ENCODE measurements at regions not wholly inside any gene's neighbourhood (a gene's known extent, or its start where the extent isn't known, plus 50 kb on each side); places are given as distances from the start of the nearest gene placed in this dataset. TPM values are rescaled to one million over a fixed set of nuclear protein-coding genes. Genes with fewer than 3 reads are reported as not detected.

Small RNA genes in the stretch of these regions (small RNA-seq; reads per million reads assigned to genes)
- gene MRPL57P8: not detected

Measured in skeletal muscle satellite cell (primary cell).